8988T (cell line): ENCODE measurements at regions not wholly inside any gene's neighbourhood (a gene's known extent, or its start where the extent isn't known, plus 50 kb on each side); places are given as distances from the start of the nearest gene placed in this dataset.

ENCODE experiments used
- DNase-seq: peaks from one replicate; pipeline ENCODE4 v3.0.0; 2011

DNA sequence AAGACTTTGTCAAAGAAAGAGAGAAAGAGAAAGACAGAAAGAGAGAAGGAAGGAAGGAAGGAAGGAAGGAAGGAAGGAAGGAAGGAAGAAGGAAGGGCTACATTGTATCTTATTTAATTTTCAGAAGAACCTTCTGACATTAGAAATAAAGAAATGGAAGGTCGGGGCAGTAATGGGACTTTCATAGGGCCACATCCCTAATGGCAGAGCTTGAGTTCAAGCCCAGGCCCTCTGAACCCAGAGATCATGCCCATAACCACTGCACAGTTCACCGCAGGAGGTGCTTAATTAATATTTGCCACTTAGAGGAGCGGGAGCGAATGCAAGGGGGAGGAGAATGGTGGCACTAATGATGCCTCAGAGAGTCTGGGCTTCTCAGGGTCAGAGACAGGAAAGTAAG is 233.3 kb downstream of the MN1 start:
- no peak for DNase-seq

DNA sequence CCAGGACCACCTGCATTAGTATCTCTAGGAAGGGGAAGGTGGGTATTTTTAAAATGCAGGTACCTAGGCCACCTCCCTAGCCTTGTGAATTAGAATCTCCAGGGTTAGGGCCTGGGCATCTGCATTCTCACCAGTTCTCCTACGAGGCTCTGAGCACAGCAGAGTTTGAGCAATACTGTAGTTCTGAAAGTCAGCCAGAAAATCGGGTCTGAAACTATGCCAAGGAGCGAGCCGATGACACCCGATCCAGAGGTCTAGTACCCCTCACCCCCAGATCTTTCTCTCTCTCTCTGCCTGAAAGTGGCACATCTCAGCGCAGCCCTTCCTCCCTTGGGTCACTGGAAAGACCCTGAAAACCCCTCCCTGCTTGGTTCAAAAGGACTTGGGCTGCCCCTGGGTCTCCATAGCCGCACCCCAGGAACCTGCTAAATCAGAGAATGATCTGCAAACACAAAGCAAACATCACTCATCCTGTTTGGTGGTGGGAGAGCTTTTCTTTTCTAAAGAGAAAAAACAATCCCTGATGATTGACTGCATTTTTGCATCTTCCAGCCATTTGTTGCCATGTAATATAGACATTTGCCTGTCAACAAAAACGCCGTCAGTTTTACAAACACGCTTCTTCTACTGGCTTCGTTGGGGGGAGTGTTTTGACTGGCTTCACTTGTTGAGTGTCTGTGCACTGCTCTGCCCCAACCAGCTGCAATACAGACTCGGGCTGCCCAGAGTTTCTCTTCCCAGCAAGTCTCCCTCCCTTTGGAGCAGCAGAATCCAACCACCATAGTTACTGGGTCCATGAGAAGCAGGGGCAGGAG is 229.9 kb downstream of the MN1 start:
- no peak for DNase-seq

- DNase-seq = no peak
Measured at GRCh38 chr22:27572278-27572666, 229.3 kb downstream of the MN1 start.

DNA sequence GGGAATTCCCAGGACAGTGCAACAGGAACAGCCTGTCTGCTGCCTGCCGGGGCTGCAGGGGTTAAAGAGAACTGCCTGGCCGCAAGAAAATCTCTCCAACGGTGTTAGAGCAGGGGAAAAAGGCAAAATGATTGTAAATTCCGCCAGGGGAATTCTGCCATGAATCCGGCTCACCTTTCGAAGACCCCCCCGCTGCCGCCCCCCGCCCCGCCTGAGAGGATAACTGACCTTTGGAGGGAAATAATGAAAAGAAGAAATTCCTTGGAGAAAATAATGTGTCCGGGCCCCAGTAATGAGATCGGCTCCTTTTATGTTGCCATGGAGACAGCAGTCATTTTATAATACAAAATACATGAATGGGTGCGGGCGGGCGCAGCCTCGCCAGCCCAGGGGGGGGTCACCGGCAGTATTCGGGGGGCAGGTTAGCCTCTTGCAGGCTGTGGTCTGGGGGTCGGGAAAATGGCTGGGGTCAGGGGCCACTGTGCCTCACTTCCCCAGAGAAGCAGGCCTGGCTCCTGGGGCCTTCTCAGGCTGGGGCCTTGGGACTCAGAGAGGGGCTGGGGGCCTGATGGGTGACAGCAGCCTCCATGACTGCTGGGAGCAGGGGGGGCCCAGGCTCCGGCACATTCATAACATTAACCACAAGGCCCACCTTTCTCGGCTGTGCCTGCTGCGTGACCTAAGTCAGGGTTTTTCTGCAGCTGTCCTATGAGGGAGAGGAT is 228.1 kb downstream of the MN1 start:
- no peak for DNase-seq

DNA sequence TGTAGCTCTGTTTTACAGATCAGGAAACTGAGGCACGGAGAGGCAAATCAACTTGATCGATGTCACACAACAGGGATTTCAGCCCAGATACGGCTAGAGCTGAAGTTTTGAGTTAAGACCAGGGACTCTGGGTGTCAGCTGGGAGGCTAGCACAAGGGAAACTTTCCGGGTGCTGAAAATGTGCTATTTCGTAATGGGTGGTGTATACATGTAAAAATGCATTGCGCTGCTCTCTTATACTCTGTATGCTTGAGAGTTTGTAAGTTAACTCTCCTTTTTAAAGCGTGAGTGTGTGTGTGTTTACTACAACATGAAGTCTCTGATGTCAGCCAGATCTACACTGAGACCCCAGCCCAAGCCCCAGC is 227.6 kb downstream of the MN1 start:
- no peak for DNase-seq

DNA sequence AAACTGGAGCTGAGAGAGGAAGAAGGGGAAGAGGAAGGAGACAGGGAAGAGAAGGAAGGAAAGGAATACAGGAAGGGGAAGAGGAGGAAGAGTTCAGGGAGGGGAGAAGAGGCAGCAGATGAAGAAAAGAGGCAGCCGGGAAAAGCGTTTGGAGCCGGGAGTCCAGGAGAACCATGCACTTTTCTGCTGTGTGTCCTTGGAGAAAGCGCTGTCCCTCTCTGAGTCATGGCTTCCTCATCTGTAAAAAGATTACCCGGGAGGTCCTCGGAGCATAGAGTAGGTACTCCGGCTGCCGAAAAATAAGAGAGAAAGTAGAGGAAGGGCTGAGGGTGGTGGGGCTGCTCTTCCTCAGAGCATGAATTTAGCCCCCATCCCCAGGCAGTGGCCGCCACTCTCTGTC is 226.9 kb downstream of the MN1 start:
- no peak for DNase-seq

DNA sequence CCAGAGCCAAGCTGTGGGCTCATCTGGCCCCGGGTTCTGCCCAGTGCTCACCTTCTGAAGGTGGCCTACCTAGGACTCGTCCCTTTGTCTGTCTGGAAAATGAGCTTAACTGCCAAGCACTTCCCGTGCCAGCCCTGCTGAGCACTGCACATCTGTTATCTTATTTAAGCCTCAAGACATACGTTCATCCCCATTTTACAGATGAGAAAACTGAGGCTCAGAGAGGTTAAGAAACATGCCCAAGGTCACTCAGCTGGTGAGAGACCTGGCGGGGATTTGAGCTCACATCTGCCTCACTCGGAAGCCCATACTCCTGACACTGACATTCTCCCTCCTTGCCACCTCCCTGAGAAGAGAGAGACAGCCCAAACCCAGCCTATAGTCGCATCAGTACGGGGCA is 226.2 kb downstream of the MN1 start:
- DNase-seq = no peak

DNA sequence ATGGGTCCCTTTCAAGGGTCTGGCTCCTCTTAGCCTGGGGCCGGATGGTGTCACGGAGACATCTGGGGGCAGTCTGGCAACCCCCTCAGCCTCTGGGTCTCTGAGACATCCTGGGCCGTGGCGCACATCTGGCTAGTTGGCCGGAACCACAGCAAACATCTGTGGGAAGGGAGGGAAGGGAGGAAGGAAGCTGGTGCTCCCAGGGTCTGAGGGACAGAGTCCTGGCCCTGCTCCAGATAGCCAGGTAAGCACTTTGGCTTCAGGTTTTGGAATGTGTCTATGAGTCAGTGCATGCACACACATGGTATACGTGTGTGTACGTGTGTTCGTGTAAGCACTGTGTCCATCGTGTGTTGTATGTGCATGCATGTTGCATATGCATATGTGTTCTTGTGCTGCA is 225.1 kb downstream of the MN1 start:
- no peak for DNase-seq

DNA sequence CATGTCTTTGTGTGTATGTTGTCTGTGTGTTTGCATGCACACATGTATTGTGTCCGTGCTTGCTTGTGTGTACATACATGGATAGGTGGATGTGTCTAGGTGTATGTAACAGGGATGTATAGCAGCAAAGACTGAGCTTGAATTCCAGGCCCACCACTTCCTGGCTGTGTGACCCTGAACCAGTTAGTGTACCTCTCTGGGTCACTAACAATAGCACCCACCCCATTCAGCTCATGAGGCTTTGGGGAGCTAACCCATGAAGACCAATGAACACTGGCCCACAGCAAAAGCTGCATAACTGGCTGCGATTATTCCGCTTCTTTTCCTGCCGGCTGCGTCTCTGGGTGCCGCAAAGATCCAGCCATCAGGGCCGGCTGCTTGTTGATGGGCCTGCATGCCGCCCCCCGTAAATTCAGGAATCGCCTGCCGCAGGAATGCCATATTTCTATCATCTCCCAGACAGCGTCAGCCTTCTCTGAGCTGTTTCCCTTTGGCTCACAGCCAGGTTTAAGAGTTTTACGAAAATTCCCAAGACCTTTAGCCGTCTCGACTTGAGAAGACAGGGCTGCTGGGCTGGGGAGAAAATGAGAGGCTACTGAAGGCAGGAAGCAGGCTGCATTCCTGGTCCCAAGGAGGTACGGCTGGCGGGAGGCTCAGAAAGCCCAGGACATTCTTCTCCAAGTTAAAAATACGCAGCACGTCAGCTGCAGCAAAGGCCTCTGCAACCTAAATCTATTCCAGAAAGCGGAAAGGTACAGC is 224.6 kb downstream of the MN1 start:
- no peak for DNase-seq

DNA sequence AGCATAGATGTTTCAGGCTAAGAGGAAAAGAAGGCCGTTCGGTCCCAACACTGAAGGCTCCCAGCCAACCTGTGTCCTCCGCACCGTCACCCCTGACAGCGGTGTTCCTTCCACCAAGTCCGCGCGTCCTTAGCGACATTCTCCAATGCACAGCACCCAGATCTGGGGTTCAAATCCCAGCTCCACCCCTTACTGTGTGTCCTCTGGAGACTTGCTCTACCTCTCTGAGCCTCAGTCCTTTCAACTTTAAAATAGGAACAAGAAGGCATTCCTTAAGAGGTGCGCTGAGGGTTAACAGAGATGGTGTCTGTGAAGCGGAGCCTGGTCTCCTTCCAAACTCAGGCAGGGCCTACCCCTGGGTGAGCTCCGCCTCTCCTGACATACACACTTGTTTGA is 224.0 kb downstream of the MN1 start:
- no peak for DNase-seq

GRCh38 chr22:27578937-27579617 is 222.5 kb downstream of the MN1 start:
- DNase-seq = no peak

DNA sequence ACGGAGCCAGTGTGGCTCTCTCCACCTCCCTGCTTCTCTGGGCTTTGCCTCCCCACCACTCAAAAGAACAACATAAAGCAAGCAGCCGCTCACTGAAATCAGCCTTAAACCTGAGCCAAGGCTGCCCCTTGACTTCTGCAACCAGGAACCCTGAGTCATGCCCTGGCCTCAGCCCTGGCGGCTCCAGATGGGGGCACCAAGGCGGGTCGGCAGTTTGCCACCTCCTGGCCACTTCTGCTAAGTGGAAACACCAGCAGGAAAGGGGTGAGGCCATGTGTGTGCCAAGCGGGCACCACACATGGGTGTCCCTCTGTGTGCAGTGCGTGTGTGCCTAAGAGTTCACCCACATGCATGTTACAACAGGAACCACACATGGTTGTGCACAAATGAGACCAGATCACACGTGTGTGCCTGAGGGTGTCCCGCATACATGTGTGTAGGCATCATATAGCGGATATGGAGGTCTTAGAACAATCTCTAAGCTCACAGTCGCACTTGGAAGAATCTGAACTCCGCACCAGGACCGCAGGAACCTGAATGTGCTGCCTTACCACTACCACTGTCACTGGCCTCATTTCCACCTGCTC is 221.2 kb downstream of the MN1 start:
- no peak for DNase-seq

DNA sequence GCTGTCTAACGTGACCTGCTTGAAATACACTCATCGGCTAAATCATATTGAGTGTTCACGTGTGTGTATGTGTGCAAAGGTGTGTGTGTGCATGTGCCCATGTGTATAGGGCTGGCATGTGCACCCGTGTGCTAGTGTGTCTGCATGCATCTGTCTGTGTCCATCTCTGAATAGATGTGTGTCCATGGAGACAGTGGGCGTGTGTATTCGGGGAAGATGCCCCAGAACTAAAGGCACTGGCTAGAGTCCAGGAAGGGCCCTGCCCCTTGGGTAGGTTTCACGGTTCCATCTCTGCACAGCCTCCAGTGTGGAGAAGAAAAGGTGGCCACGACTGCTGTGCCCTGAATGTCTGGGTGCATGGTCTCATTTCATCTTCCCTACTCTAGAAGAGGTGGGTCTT is 220.3 kb downstream of the MN1 start:
- no peak for DNase-seq

DNA sequence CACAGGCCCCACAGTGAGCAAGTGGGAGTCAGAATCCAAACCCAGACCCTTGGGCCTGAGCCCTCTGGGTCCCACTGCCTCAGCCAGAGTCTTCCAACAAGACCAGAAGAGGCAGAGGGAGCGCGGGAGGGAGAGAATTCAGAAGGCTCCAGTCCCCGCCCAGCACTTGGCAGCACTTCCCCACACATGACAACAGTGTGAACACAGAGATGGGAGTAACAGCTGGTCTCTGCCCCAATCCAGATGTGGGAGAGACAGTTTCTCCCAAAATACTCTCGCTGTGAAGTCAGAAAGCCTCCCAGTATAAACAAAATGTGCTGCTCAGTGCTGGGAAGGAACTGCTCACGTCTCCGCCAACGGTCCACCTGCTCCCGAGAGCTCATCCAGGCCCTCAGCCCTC is 219.9 kb downstream of the MN1 start:
- DNase-seq = no peak

DNA sequence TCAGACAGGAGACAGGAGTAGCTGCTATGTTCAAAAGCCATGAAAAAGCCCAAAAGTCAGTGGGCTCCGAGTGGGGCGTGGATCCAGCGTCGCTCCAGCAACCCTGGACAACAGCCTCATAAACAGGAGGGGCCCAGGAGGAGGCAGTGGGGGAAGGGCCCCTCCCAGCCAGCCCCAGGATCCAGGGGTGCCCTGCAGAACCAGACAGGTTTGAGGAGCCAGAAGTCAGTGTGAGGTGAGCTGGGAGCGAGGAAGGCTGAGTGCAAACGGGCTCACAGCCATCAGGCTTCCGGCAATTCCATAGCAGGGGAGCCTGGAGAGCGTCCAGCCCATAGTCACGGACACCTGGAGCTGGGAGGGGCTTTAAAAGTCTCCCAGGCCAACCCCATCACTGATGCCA is 217.7 kb downstream of the MN1 start:
- no peak for DNase-seq

DNA sequence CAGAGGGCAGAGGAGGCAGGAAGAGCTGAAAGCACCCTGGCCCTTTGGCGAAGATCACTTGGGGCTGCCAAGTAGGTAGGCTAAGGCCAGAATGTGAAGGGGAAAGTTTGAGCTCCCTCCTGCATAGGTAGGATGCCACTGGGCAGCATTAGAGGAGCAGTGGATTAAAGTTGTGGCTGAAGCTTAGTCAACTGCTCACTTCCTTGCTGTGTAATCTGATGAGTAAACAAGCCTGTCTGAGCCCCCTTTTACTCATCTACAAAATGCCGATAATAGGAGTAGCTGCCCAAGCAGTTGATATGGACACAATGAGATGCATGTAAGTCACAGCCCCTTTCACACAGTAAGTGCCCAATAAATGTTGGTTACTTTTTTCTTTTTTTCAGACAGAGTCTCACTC is 216.4 kb downstream of the MN1 start:
- no peak for DNase-seq

GRCh38 chr22:27588268-27588667 is 213.3 kb downstream of the MN1 start:
- DNase-seq = no peak

GRCh38 chr22:27588915-27589314 is 212.6 kb downstream of the MN1 start:
- DNase-seq = no peak

GRCh38 chr22:27591060-27591459 is 210.5 kb downstream of the MN1 start:
- DNase-seq = no peak

DNA sequence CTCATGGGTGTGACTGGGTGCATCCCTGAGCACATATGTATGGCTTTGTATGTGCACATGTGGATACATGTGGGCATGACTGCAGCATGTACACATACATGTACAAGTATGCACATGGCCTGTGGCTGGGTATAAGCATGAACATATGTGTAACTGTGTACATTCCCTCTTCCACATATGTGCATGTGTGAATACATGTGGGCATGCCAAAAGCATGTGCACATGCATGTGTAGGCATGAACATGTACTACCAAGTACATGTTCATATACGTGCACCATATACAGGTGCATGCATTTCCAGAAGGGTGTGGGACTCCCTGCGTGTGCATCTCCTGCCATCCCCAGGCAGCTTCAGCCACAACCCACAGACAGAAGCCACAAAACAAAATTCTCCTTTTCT is 208.2 kb downstream of the MN1 start:
- no peak for DNase-seq

- no peak for DNase-seq
Measured at GRCh38 chr22:27594020-27594419, 207.5 kb downstream of the MN1 start.

GRCh38 chr22:27594474-27595134 is 207.0 kb downstream of the MN1 start:
- DNase-seq = no peak
